ENCODE measurements at regions not wholly inside any gene's neighbourhood (a gene's known extent, or its start where the extent isn't known, plus 50 kb on each side); places are given as distances from the start of the nearest gene placed in this dataset.

DNA sequence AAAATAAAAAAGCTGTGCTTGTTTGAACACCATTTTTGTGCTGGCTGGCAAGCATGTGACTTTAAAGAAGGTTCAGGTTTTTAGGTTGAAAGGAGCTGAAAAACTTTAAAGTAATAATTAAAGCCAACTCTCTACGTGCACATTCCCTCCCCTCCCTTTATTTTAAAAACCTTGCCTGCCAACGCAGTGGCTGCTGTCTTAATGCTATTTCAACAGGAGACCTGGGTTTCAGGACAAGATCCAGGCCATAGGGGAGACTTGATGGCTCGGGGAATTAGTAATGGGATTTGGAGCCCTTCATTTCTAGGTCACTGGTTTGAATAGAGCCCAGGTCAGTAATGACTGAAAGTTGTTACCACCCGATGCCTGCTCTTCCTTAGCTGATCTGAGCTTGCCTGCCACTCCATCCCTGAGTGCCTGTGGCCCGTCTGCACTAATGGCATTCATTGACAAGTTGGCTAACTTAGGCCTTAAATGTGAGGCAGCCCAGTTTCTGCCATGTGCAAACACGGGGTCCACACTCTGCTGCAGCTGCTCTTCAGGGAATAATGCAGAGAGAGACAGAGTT, 1233.2 kb upstream of the ZEB2 start:
- no peaks in the 10 kb centered on the region for H3F3A ChIP-seq (ENCODE audit: low read length, unreplicated experiment)
- H3K9ac ChIP-seq (ENCODE audit: low read length): peak overlapping the region; percentile 32; the same call in 1 of the 2 replicates
- H3K9me2 ChIP-seq (replicated peaks; ENCODE audit: low read length): no peaks in the 10 kb centered on the region
- BruUV-seq (replicated peaks): no TSS peak
- no peaks in the 10 kb centered on the region for H4K20me1 ChIP-seq (ENCODE audit: low read length)
- no peak overlapping the region for H3K4me2 ChIP-seq (ENCODE audit: low read length)
- no peaks in the 10 kb centered on the region for H3K9me3 ChIP-seq (ENCODE audit: low read length)
- intact Hi-C loops (cut with micrococcal nuclease): loop anchor here (5.0 to 10.0 kb wide), 6 partner anchors 71 to 1198 kb away; no protein-coding TSS in a partner anchor
- H3K4me3 ChIP-seq (ENCODE audit: low read length): no peak overlapping the region
- DNase-seq (no peak), ATAC-seq (no peak)
- POLR2A ChIA-PET (ENCODE audit: unreplicated experiment): interaction anchor here (0.7 kb wide), 1 partner anchor 36 kb away, joined by 3 read pairs; no protein-coding TSS in a partner anchor
- TF ChIP-seq EZH2phosphoT487 (IDR thresholded peaks at IDR 0.05; ENCODE audit: borderline replicate concordance, low read length): no peak
- TF ChIP-seq, protein P1, sequence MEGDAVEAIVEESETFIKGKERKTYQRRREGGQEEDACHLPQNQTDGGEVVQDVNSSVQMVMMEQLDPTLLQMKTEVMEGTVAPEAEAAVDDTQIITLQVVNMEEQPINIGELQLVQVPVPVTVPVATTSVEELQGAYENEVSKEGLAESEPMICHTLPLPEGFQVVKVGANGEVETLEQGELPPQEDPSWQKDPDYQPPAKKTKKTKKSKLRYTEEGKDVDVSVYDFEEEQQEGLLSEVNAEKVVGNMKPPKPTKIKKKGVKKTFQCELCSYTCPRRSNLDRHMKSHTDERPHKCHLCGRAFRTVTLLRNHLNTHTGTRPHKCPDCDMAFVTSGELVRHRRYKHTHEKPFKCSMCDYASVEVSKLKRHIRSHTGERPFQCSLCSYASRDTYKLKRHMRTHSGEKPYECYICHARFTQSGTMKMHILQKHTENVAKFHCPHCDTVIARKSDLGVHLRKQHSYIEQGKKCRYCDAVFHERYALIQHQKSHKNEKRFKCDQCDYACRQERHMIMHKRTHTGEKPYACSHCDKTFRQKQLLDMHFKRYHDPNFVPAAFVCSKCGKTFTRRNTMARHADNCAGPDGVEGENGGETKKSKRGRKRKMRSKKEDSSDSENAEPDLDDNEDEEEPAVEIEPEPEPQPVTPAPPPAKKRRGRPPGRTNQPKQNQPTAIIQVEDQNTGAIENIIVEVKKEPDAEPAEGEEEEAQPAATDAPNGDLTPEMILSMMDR (conservative IDR thresholded peaks at IDR 0.05; ENCODE audit: low read depth, low read length): no peak
- TF ChIP-seq EZH2 (IDR thresholded peaks at IDR 0.05; ENCODE audit: low read length, unreplicated experiment): no peak
- peaks cover 30% of the 10 kb centered on the region for H3K4me1 ChIP-seq (ENCODE audit: insufficient read depth, low read length)
- H3K79me2 ChIP-seq (ENCODE audit: low read length): no peaks in the 10 kb centered on the region
- H3K36me3 ChIP-seq (ENCODE audit: low read depth, low read length): no peaks in the 10 kb centered on the region
- no peak overlapping the region for H3K27ac ChIP-seq (ENCODE audit: low read length)
- no peaks in the 10 kb centered on the region for H3K27me3 ChIP-seq (ENCODE audit: low read length)
- CTCF ChIA-PET: interaction anchor here (0.6 to 1.4 kb wide), 3 partner anchors 8 to 1232 kb away, joined by 3 to 4 read pairs (median 3); no protein-coding TSS in a partner anchor
- peak overlapping the region; percentile 70 for H2AFZ ChIP-seq (ENCODE audit: low read length)

DNA sequence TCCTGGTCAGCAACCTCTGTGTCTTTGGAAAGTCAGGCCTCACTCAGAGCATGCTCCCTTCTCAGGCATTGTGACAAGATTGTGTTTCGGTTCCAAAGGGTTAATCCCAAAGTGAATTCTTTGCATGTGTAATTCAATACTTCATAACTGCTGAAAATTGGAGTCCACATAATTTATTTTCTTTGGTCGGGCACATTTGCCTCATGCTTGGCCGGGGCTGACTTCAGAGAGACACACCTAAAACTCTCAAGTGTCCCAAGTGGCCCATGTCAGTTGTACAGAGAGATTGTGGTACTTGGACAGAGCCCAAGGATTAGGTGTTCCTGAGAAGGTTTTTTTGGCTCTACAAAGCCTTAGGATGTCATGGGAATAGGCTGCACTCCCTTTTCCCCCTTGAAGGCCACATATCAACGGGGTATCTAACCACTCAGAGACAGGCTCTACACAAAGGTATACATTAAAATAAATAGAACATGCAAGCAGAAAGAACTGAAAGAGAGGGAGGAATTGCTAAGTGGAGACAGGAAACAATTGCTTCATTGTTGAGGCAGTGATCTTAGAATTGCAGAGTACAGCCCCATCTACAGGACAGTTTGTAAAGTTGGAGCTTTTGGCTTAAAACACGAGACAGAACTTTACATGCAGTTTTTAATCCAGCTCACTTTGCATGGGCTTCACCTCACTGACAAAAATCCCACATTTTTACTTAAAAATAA, 1232.3 kb upstream of the ZEB2 start:
- ATAC-seq (peak; percentile 73), DNase-seq (peak; percentile 78)
- H3K27ac ChIP-seq (ENCODE audit: low read length): peak overlapping the region; percentile 71
- H3K79me2 ChIP-seq (ENCODE audit: low read length): no peaks in the 10 kb centered on the region
- POLR2A ChIA-PET (ENCODE audit: unreplicated experiment): interaction anchor here (0.5 kb wide), 1 partner anchor 73 kb away, joined by 11 read pairs; no protein-coding TSS in a partner anchor
- TF ChIP-seq EZH2phosphoT487 (IDR thresholded peaks at IDR 0.05; ENCODE audit: borderline replicate concordance, low read length): no peak
- TF ChIP-seq, protein P1 (conservative IDR thresholded peaks at IDR 0.05; ENCODE audit: low read depth, low read length): peak; percentile 86
- no peaks in the 10 kb centered on the region for H3K27me3 ChIP-seq (ENCODE audit: low read length)
- intact Hi-C loops (cut with micrococcal nuclease): loop anchor here (1.0 to 10.0 kb wide), 7 partner anchors 70 to 1197 kb away; no protein-coding TSS in a partner anchor
- no peaks in the 10 kb centered on the region for H3F3A ChIP-seq (ENCODE audit: low read length, unreplicated experiment)
- H3K9me2 ChIP-seq (replicated peaks; ENCODE audit: low read length): no peaks in the 10 kb centered on the region
- no peaks in the 10 kb centered on the region for H3K9me3 ChIP-seq (ENCODE audit: low read length)
- no peaks in the 10 kb centered on the region for H3K36me3 ChIP-seq (ENCODE audit: low read depth, low read length)
- H3K9ac ChIP-seq (ENCODE audit: low read length): peak overlapping the region; percentile 32
- CTCF ChIA-PET: interaction anchor here (0.6 to 1.4 kb wide), 4 partner anchors 9 to 809 kb away, joined by 3 to 5 read pairs (median 4); no protein-coding TSS in a partner anchor
- H3K4me1 ChIP-seq (ENCODE audit: insufficient read depth, low read length): peaks cover 30% of the 10 kb centered on the region
- peak overlapping the region; percentile 70 for H2AFZ ChIP-seq (ENCODE audit: low read length)
- H3K4me2 ChIP-seq (ENCODE audit: low read length): peak overlapping the region; percentile 45
- no TSS peak for BruUV-seq (replicated peaks)
- H3K4me3 ChIP-seq (ENCODE audit: low read length): no peak overlapping the region; the same call in 1 of the 2 replicates
- H4K20me1 ChIP-seq (ENCODE audit: low read length): no peaks in the 10 kb centered on the region

All from PC-3 (cell line).